IPS-20b (cell line): ENCODE measurements at regions not wholly inside any gene's neighbourhood (a gene's known extent, or its start where the extent isn't known, plus 50 kb on each side); places are given as distances from the start of the nearest gene placed in this dataset.
"Not testable (repeated sequence)": the region's sequence is repeated elsewhere in the genome, so short reads cannot be mapped to it uniquely, and the experiment has no call there.

Experiments used
- H3K27ac ChIP-seq: one replicate; pipeline ENCODE4 v1.5.1; 2013; ENCODE audit warnings: low read length
- H3K27me3 ChIP-seq: 2 replicates; pipeline ENCODE4 v1.6.1; 2013; ENCODE audit warnings: mild to moderate bottlenecking, low read length, inconsistent platforms; ENCODE audit not compliant: insufficient read depth
- H3K36me3 ChIP-seq: 2 replicates; pipeline ENCODE4 v1.6.1; 2013; ENCODE audit warnings: low read depth, mild to moderate bottlenecking, inconsistent platforms, low read length, moderate library complexity; ENCODE audit not compliant: insufficient read depth
- H3K4me1 ChIP-seq: 2 replicates; pipeline ENCODE4 v1.6.1; 2013; ENCODE audit warnings: mild to moderate bottlenecking, control low read depth, inconsistent platforms, low read length, moderate library complexity; ENCODE audit not compliant: insufficient read depth
- H3K4me3 ChIP-seq: 2 replicates; pipeline ENCODE4 v1.5.1; 2013; ENCODE audit warnings: mild to moderate bottlenecking, low read length, inconsistent platforms
- H3K9ac ChIP-seq: 2 replicates; pipeline ENCODE4 v1.6.1; 2013; ENCODE audit warnings: low read depth, mild to moderate bottlenecking, inconsistent platforms, low read length, moderate library complexity
- H3K9me3 ChIP-seq: 2 replicates; pipeline ENCODE4 v1.6.1; 2013; ENCODE audit warnings: mild to moderate bottlenecking, low read depth, low read length, inconsistent platforms; ENCODE audit not compliant: insufficient read depth

GRCh38 chr22:12603833-12604232 is 2924.2 kb upstream of the OR11H1 start:
- H3K4me1 ChIP-seq, H3K27ac ChIP-seq, H3K36me3 ChIP-seq, H3K9ac ChIP-seq, H3K4me3 ChIP-seq, H3K27me3 ChIP-seq: not testable (repeated sequence)
- peaks cover 90% of the 10 kb centered on the region for H3K9me3 ChIP-seq

- not testable (repeated sequence) for H3K27ac ChIP-seq, H3K9ac ChIP-seq, H3K36me3 ChIP-seq, H3K4me3 ChIP-seq, H3K4me1 ChIP-seq, H3K27me3 ChIP-seq
- H3K9me3 ChIP-seq: peaks cover 72% of the 10 kb centered on the region
Measured at GRCh38 chr22:12608454-12608853, 2919.5 kb upstream of the OR11H1 start.

- H3K27ac ChIP-seq: no peak overlapping the region
- H3K36me3 ChIP-seq: no peaks in the 10 kb centered on the region
- no peaks in the 10 kb centered on the region for H3K27me3 ChIP-seq
- H3K4me3 ChIP-seq: no peak overlapping the region
- H3K9me3 ChIP-seq: peaks cover 59% of the 10 kb centered on the region
- no peak overlapping the region for H3K9ac ChIP-seq
- H3K4me1 ChIP-seq: no peaks in the 10 kb centered on the region
Measured at GRCh38 chr22:12613199-12613598, 2914.8 kb upstream of the OR11H1 start.

GRCh38 chr22:12613907-12614306 is 2914.1 kb upstream of the OR11H1 start:
- H3K27me3 ChIP-seq, H3K36me3 ChIP-seq: not testable (repeated sequence)

GRCh38 chr22:12626894-12627293 is 2901.1 kb upstream of the OR11H1 start:
- not testable (repeated sequence) for H3K27ac ChIP-seq, H3K9ac ChIP-seq, H3K27me3 ChIP-seq, H3K4me1 ChIP-seq, H3K4me3 ChIP-seq, H3K36me3 ChIP-seq
- H3K9me3 ChIP-seq: peaks cover 69% of the 10 kb centered on the region

More at GRCh38 chr22:12613907-12614306, 2914.1 kb upstream of the OR11H1 start:
- not testable (repeated sequence) for H3K4me3 ChIP-seq, H3K27ac ChIP-seq, H3K9ac ChIP-seq, H3K4me1 ChIP-seq
- H3K9me3 ChIP-seq: peaks cover 57% of the 10 kb centered on the region

GRCh38 chr22:12629815-12630214 is 2898.2 kb upstream of the OR11H1 start:
- not testable (repeated sequence) for H3K9ac ChIP-seq, H3K4me1 ChIP-seq, H3K4me3 ChIP-seq, H3K27me3 ChIP-seq, H3K27ac ChIP-seq, H3K36me3 ChIP-seq
- peaks cover 63% of the 10 kb centered on the region for H3K9me3 ChIP-seq

GRCh38 chr22:12630965-12631364 is 2897.0 kb upstream of the OR11H1 start:
- H3K9ac ChIP-seq, H3K4me3 ChIP-seq, H3K27ac ChIP-seq, H3K27me3 ChIP-seq, H3K36me3 ChIP-seq, H3K4me1 ChIP-seq: not testable (repeated sequence)
- H3K9me3 ChIP-seq: peaks cover 71% of the 10 kb centered on the region

GRCh38 chr22:12637566-12638166 is 2890.3 kb upstream of the OR11H1 start:
- H3K4me3 ChIP-seq, H3K27me3 ChIP-seq, H3K27ac ChIP-seq, H3K9ac ChIP-seq, H3K4me1 ChIP-seq, H3K36me3 ChIP-seq: not testable (repeated sequence)
- H3K9me3 ChIP-seq: peaks cover 73% of the 10 kb centered on the region

- H3K27ac ChIP-seq, H3K27me3 ChIP-seq, H3K4me3 ChIP-seq, H3K9ac ChIP-seq, H3K36me3 ChIP-seq, H3K4me1 ChIP-seq: not testable (repeated sequence)
- peaks cover 67% of the 10 kb centered on the region for H3K9me3 ChIP-seq
Measured at GRCh38 chr22:12638319-12638718, 2889.7 kb upstream of the OR11H1 start.
